OCI-LY1 (cell line): ENCODE measurements at regions not wholly inside any gene's neighbourhood (a gene's known extent, or its start where the extent isn't known, plus 50 kb on each side); places are given as distances from the start of the nearest gene placed in this dataset.

Experiments
- H2AFZ ChIP-seq: fragments of 200-600 bp; sonication (generic), shearing (Covaris generic); 2 replicates; pipeline ENCODE4 v1.6.0; 2014; ENCODE audit warnings: antibody characterized with exemption, mild to moderate bottlenecking, low read length
- H3F3A ChIP-seq: fragments of 200-600 bp; sonication (generic), shearing (Covaris generic); 2 replicates; pipeline ENCODE4 v1.6.0; 2014; ENCODE audit warnings: mild to moderate bottlenecking, antibody characterized with exemption, low read length, moderate library complexity; ENCODE audit not compliant: insufficient read depth
- H3K27ac ChIP-seq: fragments of 200-600 bp; sonication (generic); 2 replicates; pipeline ENCODE4 v1.5.1; 2014; ENCODE audit warnings: low read length, mixed run types, mild to moderate bottlenecking, low read depth; ENCODE audit not compliant: poor library complexity, severe bottlenecking
- H3K27me3 ChIP-seq: fragments of 200-600 bp; sonication (generic); 2 replicates; pipeline ENCODE4 v1.6.0; 2014; ENCODE audit warnings: antibody characterized with exemption, mild to moderate bottlenecking, low read length, moderate library complexity; ENCODE audit not compliant: insufficient read depth
- H3K36me3 ChIP-seq: fragments of 200-600 bp; sonication (generic); 2 replicates; pipeline ENCODE4 v1.6.1; 2014; ENCODE audit warnings: mild to moderate bottlenecking, antibody characterized with exemption, low read length, moderate library complexity, mixed read lengths; ENCODE audit not compliant: insufficient read depth
- H3K4me1 ChIP-seq: fragments of 200-600 bp; sonication (generic); 2 replicates; pipeline ENCODE4 v1.5.1; 2014; ENCODE audit warnings: mild to moderate bottlenecking, low read length, moderate library complexity; ENCODE audit not compliant: insufficient read depth, severe bottlenecking
- H3K4me2 ChIP-seq: fragments of 200-600 bp; sonication (generic), shearing (Covaris generic); 2 replicates; pipeline ENCODE4 v1.6.1; 2014; ENCODE audit warnings: low read length
- H3K4me3 ChIP-seq: fragments of 200-600 bp; sonication (generic); 2 replicates; pipeline ENCODE4 v1.5.1; 2014; ENCODE audit warnings: low read length, low read depth, mild to moderate bottlenecking, mixed read lengths; ENCODE audit not compliant: poor library complexity, severe bottlenecking
- H3K79me2 ChIP-seq: fragments of 200-600 bp; shearing (Covaris generic); 2 replicates; pipeline ENCODE4 v1.6.1; 2016; ENCODE audit warnings: mixed run types, low read length, mixed read lengths; ENCODE audit not compliant: insufficient read depth
- H3K9ac ChIP-seq: fragments of 200-600 bp; sonication (generic), shearing (Covaris generic); 2 replicates; pipeline ENCODE4 v1.6.1; 2014; ENCODE audit warnings: mild to moderate bottlenecking, low read length, mixed read lengths
- H3K9me2 ChIP-seq: fragments of 200-600 bp; sonication (generic), shearing (Covaris generic); 2 replicates; pipeline ENCODE4 v1.6.1; 2014; ENCODE audit warnings: low read depth, mild to moderate bottlenecking, low read length, mixed read lengths
- H3K9me3 ChIP-seq: fragments of 200-600 bp; shearing (Covaris generic); 2 replicates; pipeline ENCODE4 v1.6.1; 2014; ENCODE audit warnings: low read length, mixed read lengths
- H4K20me1 ChIP-seq: fragments of 200-600 bp; sonication (generic), shearing (Covaris generic); 2 replicates; pipeline ENCODE4 v1.6.0; 2016; ENCODE audit warnings: mild to moderate bottlenecking, low read length; ENCODE audit not compliant: insufficient read depth
- EZH2 ChIP-seq: fragments of 200-600 bp; sonication (generic), shearing (Covaris generic); IDR thresholded peaks from 2 replicates; pipeline ENCODE4 v1.8.0; 2017; ENCODE audit warnings: borderline replicate concordance, mixed run types, mild to moderate bottlenecking, antibody characterized with exemption, low read length, moderate library complexity, mixed read lengths
- TF ChIP-seq, protein P1 (sequence below): fragments of 200-600 bp; sonication (generic), shearing (Covaris generic); IDR thresholded peaks from 2 replicates; pipeline ENCODE4 v1.5.1; 2017; ENCODE audit warnings: mild to moderate bottlenecking, antibody characterized with exemption, low read length, moderate library complexity, mixed read lengths

DNA sequence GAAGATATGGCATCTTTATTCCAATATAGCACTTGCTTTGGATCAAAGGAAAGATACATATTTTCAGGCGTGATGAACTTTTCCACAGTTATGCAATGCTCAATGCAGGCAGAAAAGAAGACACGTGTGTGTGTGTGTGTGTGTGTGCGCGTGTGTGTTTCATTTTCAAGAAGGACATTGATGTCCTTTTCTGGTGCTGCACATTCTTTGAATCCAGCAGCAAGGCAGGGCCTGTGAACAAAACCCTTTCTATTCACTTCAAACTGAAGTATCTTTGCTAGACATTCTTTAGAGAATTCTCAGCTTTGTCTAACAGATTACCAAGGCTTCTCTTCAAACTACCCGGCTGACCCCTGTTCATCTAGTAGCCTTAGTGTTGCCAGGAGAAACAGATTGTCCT is 124.6 kb downstream of the CD47 start:
- no peaks in the 10 kb centered on the region for H4K20me1 ChIP-seq
- no peaks in the 10 kb centered on the region for H3K9me3 ChIP-seq
- no peaks in the 10 kb centered on the region for H3K9me2 ChIP-seq
- no peaks in the 10 kb centered on the region for H3K27me3 ChIP-seq
- H3K9ac ChIP-seq: no peak overlapping the region
- H3K27ac ChIP-seq: no peak overlapping the region
- no peaks in the 10 kb centered on the region for H3F3A ChIP-seq
- H3K4me2 ChIP-seq: no peak overlapping the region
- H3K36me3 ChIP-seq: no peaks in the 10 kb centered on the region
- no peak overlapping the region for H2AFZ ChIP-seq
- TF ChIP-seq, protein P1, sequence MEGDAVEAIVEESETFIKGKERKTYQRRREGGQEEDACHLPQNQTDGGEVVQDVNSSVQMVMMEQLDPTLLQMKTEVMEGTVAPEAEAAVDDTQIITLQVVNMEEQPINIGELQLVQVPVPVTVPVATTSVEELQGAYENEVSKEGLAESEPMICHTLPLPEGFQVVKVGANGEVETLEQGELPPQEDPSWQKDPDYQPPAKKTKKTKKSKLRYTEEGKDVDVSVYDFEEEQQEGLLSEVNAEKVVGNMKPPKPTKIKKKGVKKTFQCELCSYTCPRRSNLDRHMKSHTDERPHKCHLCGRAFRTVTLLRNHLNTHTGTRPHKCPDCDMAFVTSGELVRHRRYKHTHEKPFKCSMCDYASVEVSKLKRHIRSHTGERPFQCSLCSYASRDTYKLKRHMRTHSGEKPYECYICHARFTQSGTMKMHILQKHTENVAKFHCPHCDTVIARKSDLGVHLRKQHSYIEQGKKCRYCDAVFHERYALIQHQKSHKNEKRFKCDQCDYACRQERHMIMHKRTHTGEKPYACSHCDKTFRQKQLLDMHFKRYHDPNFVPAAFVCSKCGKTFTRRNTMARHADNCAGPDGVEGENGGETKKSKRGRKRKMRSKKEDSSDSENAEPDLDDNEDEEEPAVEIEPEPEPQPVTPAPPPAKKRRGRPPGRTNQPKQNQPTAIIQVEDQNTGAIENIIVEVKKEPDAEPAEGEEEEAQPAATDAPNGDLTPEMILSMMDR: no peak
- no peak for TF ChIP-seq EZH2
- no peak overlapping the region for H3K4me3 ChIP-seq
- H3K79me2 ChIP-seq: no peaks in the 10 kb centered on the region
- H3K4me1 ChIP-seq: no peaks in the 10 kb centered on the region

DNA sequence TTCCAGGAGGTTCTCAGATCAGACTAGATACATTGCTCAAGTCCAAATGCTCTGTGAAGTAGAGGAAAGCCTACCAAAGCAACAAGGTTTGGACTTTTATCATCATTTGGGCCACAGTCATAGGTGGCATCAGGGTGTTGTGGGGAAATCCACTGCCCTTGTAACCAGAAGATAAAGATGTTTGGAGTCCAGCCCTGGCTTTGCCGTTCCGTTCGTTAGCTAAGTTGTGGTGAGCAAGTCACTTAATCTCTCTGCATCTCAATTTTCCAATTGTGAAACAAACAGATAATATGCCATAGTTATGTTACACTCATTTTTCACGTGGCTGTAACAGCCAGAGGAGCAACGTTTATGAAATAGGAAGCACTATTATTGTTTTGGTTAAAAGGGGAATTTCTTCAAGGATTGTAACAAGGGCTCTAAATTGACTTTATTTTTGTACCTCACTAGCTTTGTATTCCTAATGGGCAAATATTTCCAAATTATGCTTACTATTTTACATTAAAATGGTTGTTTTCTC is 125.6 kb downstream of the CD47 start:
- Histone ChIP-seq H3K36me3 (no peaks in the 10 kb centered on the region), H3K9me3 (no peaks in the 10 kb centered on the region), H3K4me1 (no peaks in the 10 kb centered on the region), H3F3A (no peaks in the 10 kb centered on the region), H3K27me3 (no peaks in the 10 kb centered on the region), H3K4me3 (no peak overlapping the region), H3K9ac (no peak overlapping the region), H3K79me2 (no peaks in the 10 kb centered on the region), H3K4me2 (no peak overlapping the region), H4K20me1 (no peaks in the 10 kb centered on the region), H3K27ac (no peak overlapping the region), H2AFZ (no peak overlapping the region), H3K9me2 (no peaks in the 10 kb centered on the region)
- no peak for TF ChIP-seq EZH2

DNA sequence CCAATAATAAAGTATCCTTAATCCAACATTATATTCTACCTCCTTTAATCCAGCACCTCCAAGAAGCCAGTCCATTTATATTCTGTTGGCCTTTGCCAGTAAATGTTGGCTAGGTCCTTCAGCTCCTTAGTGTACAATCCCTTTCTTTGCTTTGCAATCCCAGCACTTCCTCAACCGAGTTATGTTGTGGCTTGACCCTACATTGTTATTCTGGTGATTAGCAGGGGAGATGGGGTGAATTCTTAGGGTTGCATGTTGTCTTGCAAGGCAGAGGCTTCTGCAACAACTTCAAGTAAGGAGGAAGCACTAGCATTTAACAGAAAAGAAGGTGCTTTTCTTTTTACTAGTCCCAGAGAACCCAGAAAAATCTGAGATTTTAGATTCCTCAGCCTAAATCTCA is 127.2 kb downstream of the CD47 start:
- Histone ChIP-seq H3K27ac (no peak overlapping the region), H3K4me2 (no peak overlapping the region)

DNA sequence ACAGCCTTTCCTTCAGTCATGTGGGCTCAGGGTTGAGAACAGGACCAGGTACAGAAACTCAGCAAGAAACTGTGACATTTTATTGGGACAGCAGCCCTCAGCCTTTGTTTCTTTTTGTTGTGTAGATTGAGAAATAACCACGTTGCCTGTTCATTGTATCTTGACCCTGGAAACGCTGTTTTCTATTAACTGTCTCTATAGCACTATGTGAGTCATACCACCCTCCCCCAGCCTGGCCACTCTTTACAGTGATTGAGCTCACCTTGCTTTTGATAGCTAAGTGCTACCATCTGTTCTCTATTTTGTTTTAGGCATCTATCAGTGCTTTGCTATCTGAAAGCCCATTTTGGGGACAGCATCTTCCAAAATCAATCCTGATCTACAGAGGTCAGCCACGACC is 127.9 kb downstream of the CD47 start:
- Histone ChIP-seq H3K4me2 (no peak overlapping the region), H3F3A (no peaks in the 10 kb centered on the region), H3K9me2 (no peaks in the 10 kb centered on the region), H3K36me3 (no peaks in the 10 kb centered on the region), H3K27ac (no peak overlapping the region), H3K4me3 (no peak overlapping the region), H3K9me3 (no peaks in the 10 kb centered on the region), H3K9ac (no peak overlapping the region), H2AFZ (no peak overlapping the region), H3K27me3 (no peaks in the 10 kb centered on the region; the same call in 1 of the 2 replicates), H3K79me2 (no peaks in the 10 kb centered on the region), H3K4me1 (no peaks in the 10 kb centered on the region), H4K20me1 (no peaks in the 10 kb centered on the region)
- TF ChIP-seq EZH2: no peak
- TF ChIP-seq, protein P1: no peak

More for the DNA sequence above, 127.2 kb downstream of the CD47 start:
- H4K20me1 ChIP-seq: no peaks in the 10 kb centered on the region
- H3K9me3 ChIP-seq: no peaks in the 10 kb centered on the region
- no peaks in the 10 kb centered on the region for H3K36me3 ChIP-seq
- no peaks in the 10 kb centered on the region for H3K4me1 ChIP-seq
- no peaks in the 10 kb centered on the region for H3K9me2 ChIP-seq
- H3K79me2 ChIP-seq: no peaks in the 10 kb centered on the region
- H2AFZ ChIP-seq: no peak overlapping the region
- no peaks in the 10 kb centered on the region for H3K27me3 ChIP-seq
- no peaks in the 10 kb centered on the region for H3F3A ChIP-seq
- H3K4me3 ChIP-seq: no peak overlapping the region
- no peak overlapping the region for H3K9ac ChIP-seq
- no peak for TF ChIP-seq EZH2
- TF ChIP-seq, protein P1: no peak
